Stimulated activated naive CD8-positive, alpha-beta T cell treated with anti-CD3 and anti-CD28 coated beads, Interleukin-15, amount 100 ng/mL, for 72 hours (primary cell): ENCODE measurements at regions not wholly inside any gene's neighbourhood (a gene's known extent, or its start where the extent isn't known, plus 50 kb on each side); places are given as distances from the start of the nearest gene placed in this dataset.
A peak's percentile ranks its signal among the peaks of the same experiment; 100 is the strongest.
"Not testable (repeated sequence)": the region's sequence is repeated elsewhere in the genome, so short reads cannot be mapped to it uniquely, and the experiment has no call there.

ENCODE experiments used
- ATAC-seq: fragments of 150-1000 bp; cut with Tn5 transposase; 2 replicates; pipeline ENCODE4 v1.10.0; 2021; ENCODE audit warnings: mild to moderate bottlenecking, moderate library complexity
- DNase-seq, 2 donors: peaks; one replicate each; pipeline ENCODE4 v3.0.0; 2021 to 2022
- H3K27ac Mint-ChIP-seq, 2 donors: one replicate each; pipeline ENCODE4 v1.8.0; 2022; ENCODE audit warnings: mild to moderate bottlenecking in 2 of 2, mixed read lengths in 2 of 2, moderate library complexity in 2 of 2
- H3K27me3 Mint-ChIP-seq: one replicate; pipeline ENCODE4 v1.8.0; 2022; ENCODE audit warnings: mixed read lengths
- H3K4me1 Mint-ChIP-seq: one replicate; pipeline ENCODE4 v1.8.0; 2022; ENCODE audit warnings: mild to moderate bottlenecking, mixed read lengths
- H3K4me3 Mint-ChIP-seq, 2 donors: one replicate each; pipeline ENCODE4 v1.8.0; 2022; ENCODE audit warnings: mild to moderate bottlenecking in 2 of 2, mixed read lengths in 2 of 2, moderate library complexity in 1 of 2
- H3K9me3 Mint-ChIP-seq, 2 donors: one replicate each; pipeline ENCODE4 v1.8.0; 2022; ENCODE audit warnings: mixed read lengths in 2 of 2

GRCh38 chr9:107768224-107768623 is 278.7 kb upstream of the KLF4 start:
- ATAC-seq (no peak), DNase-seq (no peak)
- Mint-ChIP-seq H3K4me1 (no peaks in the 10 kb centered on the region), H3K4me3 (no peak overlapping the region), H3K9me3 (peaks cover 0 to 6% of the 10 kb centered on the region in 2 donors), H3K27me3 (no peaks in the 10 kb centered on the region), H3K27ac (no peak overlapping the region)

GRCh38 chr9:107767711-107768110 is 278.1 kb upstream of the KLF4 start:
- ATAC-seq (no peak), DNase-seq (no peak)
- Mint-ChIP-seq H3K4me1 (no peaks in the 10 kb centered on the region), H3K9me3 (peaks cover 0 to 6% of the 10 kb centered on the region in 2 donors), H3K27ac (no peak overlapping the region), H3K4me3 (no peak overlapping the region), H3K27me3 (no peaks in the 10 kb centered on the region)

GRCh38 chr9:107763469-107763868 is 273.9 kb upstream of the KLF4 start:
- H3K9me3 Mint-ChIP-seq, H3K4me1 Mint-ChIP-seq, H3K4me3 Mint-ChIP-seq, H3K27ac Mint-ChIP-seq, ATAC-seq, DNase-seq, H3K27me3 Mint-ChIP-seq: not testable (repeated sequence)

- no peak for DNase-seq
- Mint-ChIP-seq H3K4me3 (no peak overlapping the region), H3K4me1 (no peaks in the 10 kb centered on the region), H3K27ac (no peak overlapping the region), H3K27me3 (no peaks in the 10 kb centered on the region), H3K9me3 (peaks cover 11 to 13% of the 10 kb centered on the region in 2 donors)
- ATAC-seq = no peak
Observed at GRCh38 chr9:107761307-107761706, 271.7 kb upstream of the KLF4 start.

GRCh38 chr9:107760469-107761242 is 271.1 kb upstream of the KLF4 start:
- no peaks in the 10 kb centered on the region for H3K27me3 Mint-ChIP-seq
- peak overlapping the region in 1 of 2 donors; percentile 61 for H3K27ac Mint-ChIP-seq
- DNase-seq (no peak), ATAC-seq (no peak)
- no peaks in the 10 kb centered on the region for H3K4me1 Mint-ChIP-seq
- H3K9me3 Mint-ChIP-seq = peaks cover 11 to 13% of the 10 kb centered on the region in 2 donors
- H3K4me3 Mint-ChIP-seq = no peak overlapping the region

GRCh38 chr9:107759823-107760166 is 270.2 kb upstream of the KLF4 start:
- Mint-ChIP-seq H3K27ac (no peak overlapping the region), H3K9me3 (peaks cover 11 to 13% of the 10 kb centered on the region in 2 donors), H3K27me3 (no peaks in the 10 kb centered on the region), H3K4me1 (no peaks in the 10 kb centered on the region), H3K4me3 (no peak overlapping the region)
- no peak for ATAC-seq
- DNase-seq = no peak

GRCh38 chr9:107759009-107759822 is 269.6 kb upstream of the KLF4 start:
- Mint-ChIP-seq H3K27ac (no peak overlapping the region), H3K9me3 (peaks cover 10 to 13% of the 10 kb centered on the region in 2 donors), H3K4me3 (no peak overlapping the region), H3K4me1 (no peaks in the 10 kb centered on the region), H3K27me3 (no peaks in the 10 kb centered on the region)
- DNase-seq = no peak
- no peak for ATAC-seq

GRCh38 chr9:107756091-107756490 is 266.5 kb upstream of the KLF4 start:
- Mint-ChIP-seq H3K27me3 (no peaks in the 10 kb centered on the region), H3K4me1 (no peaks in the 10 kb centered on the region), H3K4me3 (no peak overlapping the region), H3K27ac (no peak overlapping the region), H3K9me3 (peaks cover 5 to 13% of the 10 kb centered on the region in 2 donors)
- DNase-seq (no peak), ATAC-seq (no peak)

- DNase-seq (no peak), ATAC-seq (no peak)
- Mint-ChIP-seq H3K9me3 (peaks cover 5 to 7% of the 10 kb centered on the region in 2 donors), H3K27ac (no peak overlapping the region), H3K4me1 (no peaks in the 10 kb centered on the region), H3K4me3 (no peak overlapping the region), H3K27me3 (no peaks in the 10 kb centered on the region)
Observed at GRCh38 chr9:107755246-107755645, 265.7 kb upstream of the KLF4 start.

- Mint-ChIP-seq H3K4me3 (no peak overlapping the region), H3K27ac (no peak overlapping the region), H3K9me3 (peaks cover 0 to 5% of the 10 kb centered on the region in 2 donors), H3K4me1 (no peaks in the 10 kb centered on the region), H3K27me3 (no peaks in the 10 kb centered on the region)
- no peak for ATAC-seq
- DNase-seq = no peak
Observed at GRCh38 chr9:107751567-107752210, 262.1 kb upstream of the KLF4 start.

GRCh38 chr9:107750741-107751566 is 261.4 kb upstream of the KLF4 start:
- Mint-ChIP-seq H3K27ac (no peak overlapping the region), H3K4me3 (no peak overlapping the region), H3K27me3 (no peaks in the 10 kb centered on the region), H3K4me1 (no peaks in the 10 kb centered on the region), H3K9me3 (peaks cover 0 to 5% of the 10 kb centered on the region in 2 donors)
- ATAC-seq = no peak
- DNase-seq = no peak

- H3K27me3 Mint-ChIP-seq = no peaks in the 10 kb centered on the region
- no peak for DNase-seq
- no peak for ATAC-seq
- peaks cover 0 to 5% of the 10 kb centered on the region in 2 donors for H3K9me3 Mint-ChIP-seq
- H3K4me1 Mint-ChIP-seq = no peaks in the 10 kb centered on the region
- peak overlapping the region in 1 of 2 donors; percentile 16 for H3K27ac Mint-ChIP-seq
- H3K4me3 Mint-ChIP-seq = no peak overlapping the region
Observed at GRCh38 chr9:107749787-107750444, 260.3 kb upstream of the KLF4 start.

GRCh38 chr9:107744873-107745272 is 255.3 kb upstream of the KLF4 start:
- H3K27ac Mint-ChIP-seq = no peak overlapping the region
- no peaks in the 10 kb centered on the region for H3K27me3 Mint-ChIP-seq
- ATAC-seq (no peak), DNase-seq (no peak)
- peaks cover 0 to 5% of the 10 kb centered on the region in 2 donors for H3K9me3 Mint-ChIP-seq
- no peaks in the 10 kb centered on the region for H3K4me1 Mint-ChIP-seq
- H3K4me3 Mint-ChIP-seq = no peak overlapping the region

GRCh38 chr9:107742531-107743309 is 253.2 kb upstream of the KLF4 start:
- peaks cover 0 to 5% of the 10 kb centered on the region in 2 donors for H3K9me3 Mint-ChIP-seq
- ATAC-seq = no peak
- no peak overlapping the region for H3K4me3 Mint-ChIP-seq
- H3K27ac Mint-ChIP-seq = no peak overlapping the region
- DNase-seq = no peak
- H3K4me1 Mint-ChIP-seq = no peaks in the 10 kb centered on the region
- H3K27me3 Mint-ChIP-seq = no peaks in the 10 kb centered on the region
